GM19372 (cell line): ENCODE measurements at regions not wholly inside any gene's neighbourhood (a gene's known extent, or its start where the extent isn't known, plus 50 kb on each side); places are given as distances from the start of the nearest gene placed in this dataset.

Source experiments
- ATAC-seq: cut with Tn5 transposase; IDR thresholded peaks from one replicate; pipeline ENCODE4 v1.9.1; 2021; ENCODE audit warnings: mild to moderate bottlenecking, low read depth, moderate library complexity; ENCODE audit not compliant: unreplicated experiment

GRCh38 chr13:34035178-34035577, 217.2 kb downstream of the RFC3 start:
- ATAC-seq, result no peak

GRCh38 chr13:34035676-34036325, 217.9 kb downstream of the RFC3 start:
- no peak for ATAC-seq

- no peak for ATAC-seq
These were observed 219.9 kb downstream of the RFC3 start for GRCh38 chr13:34037636-34038540.

- no peak for ATAC-seq
These were observed 220.7 kb downstream of the RFC3 start for GRCh38 chr13:34038541-34039068.

- no peak for ATAC-seq
These were observed 221.7 kb downstream of the RFC3 start for GRCh38 chr13:34039678-34040077.

- no peak for ATAC-seq
These were observed 222.9 kb downstream of the RFC3 start for GRCh38 chr13:34040863-34041262.

GRCh38 chr13:34044041-34044440, 226.1 kb downstream of the RFC3 start:
- no peak for ATAC-seq

- ATAC-seq, result no peak
These were observed 226.7 kb downstream of the RFC3 start for GRCh38 chr13:34044660-34045080.

GRCh38 chr13:34046457-34046856, 228.5 kb downstream of the RFC3 start:
- no peak for ATAC-seq

GRCh38 chr13:34048652-34049051, 230.7 kb downstream of the RFC3 start:
- no peak for ATAC-seq

GRCh38 chr13:34056733-34057258, 238.8 kb downstream of the RFC3 start:
- ATAC-seq, result no peak

- ATAC-seq, result no peak
These were observed 246.7 kb downstream of the RFC3 start for GRCh38 chr13:34064456-34065205.

- ATAC-seq, result no peak
These were observed 248.0 kb downstream of the RFC3 start for GRCh38 chr13:34065928-34066327.

- ATAC-seq, result no peak
These were observed 248.4 kb downstream of the RFC3 start for GRCh38 chr13:34066344-34066743.

- no peak for ATAC-seq
These were observed 252.1 kb downstream of the RFC3 start for GRCh38 chr13:34070006-34070405.

GRCh38 chr13:34070544-34071303, 252.8 kb downstream of the RFC3 start:
- no peak for ATAC-seq

GRCh38 chr13:34076319-34076718, 258.4 kb downstream of the RFC3 start:
- ATAC-seq, result no peak

GRCh38 chr13:34076943-34077703, 259.2 kb downstream of the RFC3 start:
- no peak for ATAC-seq

- ATAC-seq, result no peak
These were observed 260.5 kb downstream of the RFC3 start for GRCh38 chr13:34078334-34078999.
